ENCODE measurements at regions not wholly inside any gene's neighbourhood (a gene's known extent, or its start where the extent isn't known, plus 50 kb on each side); places are given as distances from the start of the nearest gene placed in this dataset.

- Mint-ChIP-seq H3K36me3 (peaks cover 1% of the 10 kb centered on the region), H3K4me3 (no peak overlapping the region), H3K4me1 (peaks cover 10% of the 10 kb centered on the region), H3K27ac (no peak overlapping the region), H3K9me3 (peaks cover 9% of the 10 kb centered on the region), H3K27me3 (ENCODE audit: low read depth) (no peaks in the 10 kb centered on the region)
- TF ChIP-seq CTCF (IDR thresholded peaks at IDR 0.05; ENCODE audit: unreplicated experiment), result no peak
- DNase-seq (ENCODE audit: low spot score in 2 of 2, unreplicated experiment in 2 of 2), result no peak
Observed at GRCh38 chr22:26753125-26753862, 95.9 kb downstream of the MIAT start.

GRCh38 chr22:26756675-26757293, 99.4 kb downstream of the MIAT start:
- Mint-ChIP-seq H3K27ac (no peak overlapping the region), H3K4me3 (peak overlapping the region; percentile 28), H3K27me3 (ENCODE audit: low read depth) (no peaks in the 10 kb centered on the region), H3K4me1 (peaks cover 2% of the 10 kb centered on the region), H3K36me3 (peaks cover 1% of the 10 kb centered on the region), H3K9me3 (peaks cover 9% of the 10 kb centered on the region)
- DNase-seq (ENCODE audit: low spot score in 2 of 2, unreplicated experiment in 2 of 2), result peak; percentile 57 to 79
- TF ChIP-seq CTCF (IDR thresholded peaks at IDR 0.05; ENCODE audit: unreplicated experiment), result peak; percentile 96

- H3K27ac Mint-ChIP-seq, result no peak overlapping the region
- H3K27me3 Mint-ChIP-seq (ENCODE audit: low read depth), result no peaks in the 10 kb centered on the region
- peaks cover 2% of the 10 kb centered on the region for H3K4me1 Mint-ChIP-seq
- H3K4me3 Mint-ChIP-seq, result no peak overlapping the region
- TF ChIP-seq CTCF (IDR thresholded peaks at IDR 0.05; ENCODE audit: unreplicated experiment), result no peak
- peaks cover 1% of the 10 kb centered on the region for H3K36me3 Mint-ChIP-seq
- peaks cover 9% of the 10 kb centered on the region for H3K9me3 Mint-ChIP-seq
- DNase-seq (ENCODE audit: low spot score in 2 of 2, unreplicated experiment in 2 of 2), result no peak
Observed at GRCh38 chr22:26757496-26757895, 100.1 kb downstream of the MIAT start.

GRCh38 chr22:26762503-26763472, 105.4 kb downstream of the MIAT start:
- no peak for DNase-seq (ENCODE audit: low spot score in 2 of 2, unreplicated experiment in 2 of 2)
- H3K36me3 Mint-ChIP-seq, result peaks cover 7% of the 10 kb centered on the region
- peaks cover 2% of the 10 kb centered on the region for H3K9me3 Mint-ChIP-seq
- H3K27me3 Mint-ChIP-seq (ENCODE audit: low read depth), result no peaks in the 10 kb centered on the region
- H3K27ac Mint-ChIP-seq, result no peak overlapping the region
- H3K4me1 Mint-ChIP-seq, result peaks cover 15% of the 10 kb centered on the region
- H3K4me3 Mint-ChIP-seq, result no peak overlapping the region
- TF ChIP-seq CTCF (IDR thresholded peaks at IDR 0.05; ENCODE audit: unreplicated experiment), result no peak

GRCh38 chr22:26763633-26764361, 106.4 kb downstream of the MIAT start:
- H3K9me3 Mint-ChIP-seq, result no peaks in the 10 kb centered on the region
- no peak overlapping the region for H3K4me3 Mint-ChIP-seq
- no peak for DNase-seq (ENCODE audit: low spot score in 2 of 2, unreplicated experiment in 2 of 2)
- TF ChIP-seq CTCF (IDR thresholded peaks at IDR 0.05; ENCODE audit: unreplicated experiment), result no peak
- peaks cover 15% of the 10 kb centered on the region for H3K4me1 Mint-ChIP-seq
- peak overlapping the region; percentile 8 for H3K27ac Mint-ChIP-seq
- H3K36me3 Mint-ChIP-seq, result peaks cover 7% of the 10 kb centered on the region
- no peaks in the 10 kb centered on the region for H3K27me3 Mint-ChIP-seq (ENCODE audit: low read depth)
